ENCODE measurements at regions not wholly inside any gene's neighbourhood (a gene's known extent, or its start where the extent isn't known, plus 50 kb on each side); places are given as distances from the start of the nearest gene placed in this dataset.

DNA sequence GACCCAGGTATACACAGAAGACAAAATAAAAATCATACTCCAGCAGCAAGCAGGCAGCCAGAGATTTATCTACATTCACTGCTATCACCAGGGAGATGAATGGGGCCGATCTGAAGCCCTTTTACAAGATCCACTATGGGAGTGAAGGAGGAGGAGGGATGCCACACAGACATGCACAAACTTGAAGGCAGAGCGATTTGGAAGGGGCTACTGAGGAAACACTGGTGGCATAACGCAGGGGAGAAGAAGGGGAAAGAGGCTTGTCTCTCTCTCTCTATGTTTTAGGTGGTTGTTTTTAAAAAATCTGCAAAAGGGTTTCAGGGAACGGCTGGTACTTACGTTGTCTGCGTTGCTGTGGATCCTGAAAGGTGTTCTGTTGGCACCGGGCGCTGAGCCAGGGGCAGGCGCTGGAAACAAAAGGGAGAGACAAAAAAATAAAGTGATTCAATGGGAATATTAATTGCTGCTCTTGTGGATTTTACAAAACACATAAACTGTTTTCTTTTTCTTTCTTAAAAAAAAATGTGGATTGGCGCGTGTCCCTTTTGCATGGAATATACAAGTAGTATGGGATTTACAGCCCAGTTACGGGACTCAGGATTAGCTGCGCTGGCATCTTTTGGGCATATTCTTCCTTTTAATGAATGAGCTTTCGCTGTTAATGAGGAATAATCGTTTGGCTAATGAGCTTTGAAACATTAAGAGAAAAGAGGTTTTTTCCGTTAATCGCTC, 255.3 kb upstream of the PMFBP1 start:
- FAIRE-seq (no peak), DNase-seq (ENCODE audit: low spot score in 2 of 2) (no peak)

DNA sequence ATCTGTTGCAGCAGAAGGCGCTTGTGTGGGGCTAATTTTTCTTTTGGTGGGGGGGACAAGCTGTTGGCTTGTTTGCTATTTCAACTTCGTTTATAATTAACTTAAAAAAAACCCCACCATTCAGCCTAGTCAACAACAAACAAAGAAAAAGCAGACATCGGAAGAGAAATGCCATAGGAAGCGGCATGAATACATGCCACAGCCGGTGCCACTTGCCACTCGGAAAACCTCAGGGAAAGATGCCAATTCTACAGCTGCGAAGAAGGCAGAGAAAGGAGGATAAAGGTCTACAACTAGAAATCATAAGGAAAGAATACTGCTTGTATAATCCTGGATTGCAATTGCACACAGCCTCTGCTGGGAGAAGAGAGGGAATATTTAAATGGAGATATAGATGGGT, 254.4 kb upstream of the PMFBP1 start:
- DNase-seq (ENCODE audit: low spot score in 2 of 2): no peak
- FAIRE-seq: no peak

DNA sequence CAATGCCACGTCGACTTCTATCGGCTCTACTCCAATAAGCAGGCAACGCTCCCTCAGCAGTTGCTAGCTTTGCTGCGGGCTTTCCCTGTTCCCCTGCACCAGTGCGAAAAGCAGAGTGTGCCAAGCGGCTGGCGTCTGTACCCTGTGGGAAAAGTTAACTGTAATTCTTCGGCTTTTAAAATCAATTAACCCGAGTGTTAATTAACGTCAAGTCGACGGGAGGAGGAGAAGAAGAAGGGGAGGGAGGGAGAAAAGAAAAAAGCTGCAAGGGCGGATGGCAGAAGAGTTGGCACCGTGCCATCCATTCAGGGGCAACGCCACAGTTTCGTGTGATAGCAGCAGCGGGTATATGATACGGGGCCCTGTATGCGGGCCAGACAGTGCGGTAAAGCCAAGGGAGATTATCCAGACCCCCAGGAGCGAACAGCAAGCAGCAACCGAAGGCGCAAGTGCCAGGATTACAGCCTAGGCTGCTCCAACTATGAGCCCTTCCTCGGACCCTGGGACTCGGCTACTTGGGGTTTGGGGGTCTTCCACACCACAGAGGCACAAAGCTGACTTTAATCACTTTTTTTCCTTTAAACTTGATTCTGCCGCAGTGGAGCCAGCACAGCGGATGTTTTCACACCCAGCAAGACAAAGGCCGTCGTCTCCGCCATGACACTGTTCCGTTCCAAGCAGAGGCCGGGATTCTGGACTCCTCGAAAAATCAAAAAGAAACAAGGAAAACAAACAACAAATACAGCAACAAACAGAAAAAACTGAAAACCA, 253.8 kb upstream of the PMFBP1 start:
- DNase-seq (ENCODE audit: low spot score in 2 of 2) (no peak), FAIRE-seq (no peak)

DNA sequence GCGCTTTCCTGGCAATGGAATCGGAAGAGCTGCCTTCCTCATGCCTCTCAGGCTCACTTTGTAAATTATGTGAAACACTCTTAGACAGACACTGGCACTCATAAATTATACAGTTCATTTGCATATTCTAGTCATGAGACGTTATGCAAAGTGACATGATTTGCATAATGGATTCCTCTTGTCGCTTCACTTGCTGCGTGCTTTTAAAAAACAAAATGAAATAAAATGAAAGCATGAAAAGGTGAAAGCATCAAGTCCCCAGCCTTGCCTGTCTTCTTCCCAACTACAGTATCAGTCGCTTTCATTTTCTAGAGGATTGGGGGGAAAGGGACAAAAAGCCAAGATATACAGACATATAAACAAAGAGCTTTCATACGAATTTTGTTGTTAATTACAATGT, 252.8 kb upstream of the PMFBP1 start:
- FAIRE-seq: no peak

DNA sequence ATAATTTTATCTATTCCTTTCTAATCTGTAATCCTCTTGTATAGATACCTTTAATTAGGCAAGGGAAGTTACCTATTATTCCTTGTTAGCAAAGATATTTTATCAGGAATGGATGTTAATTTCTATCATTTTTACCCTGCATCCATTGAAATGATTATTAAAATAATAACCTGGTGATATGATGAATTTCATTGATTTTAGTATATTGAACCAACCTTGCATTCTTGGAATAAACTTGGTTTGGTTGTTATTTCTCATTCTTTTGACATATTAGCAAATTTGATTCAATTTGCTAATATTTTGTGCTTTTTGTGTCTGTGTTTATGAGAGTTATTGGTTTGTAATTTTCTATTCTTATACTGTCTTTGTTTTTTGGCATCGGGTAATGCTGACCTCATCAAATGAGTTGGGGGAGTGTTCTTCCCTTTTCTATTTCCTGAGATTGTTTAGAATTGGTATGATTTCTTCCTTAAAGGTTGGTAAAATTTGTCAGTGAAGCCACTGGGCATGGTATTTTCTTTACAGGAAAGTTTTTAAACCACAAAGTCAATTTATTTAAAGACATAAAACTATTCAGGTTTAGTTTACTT, 250.4 kb upstream of the PMFBP1 start:
- DNase-seq (ENCODE audit: low spot score in 2 of 2) (no peak), FAIRE-seq (no peak)

More for the DNA sequence above, 252.8 kb upstream of the PMFBP1 start:
- no peak for DNase-seq (ENCODE audit: low spot score in 2 of 2)

DNA sequence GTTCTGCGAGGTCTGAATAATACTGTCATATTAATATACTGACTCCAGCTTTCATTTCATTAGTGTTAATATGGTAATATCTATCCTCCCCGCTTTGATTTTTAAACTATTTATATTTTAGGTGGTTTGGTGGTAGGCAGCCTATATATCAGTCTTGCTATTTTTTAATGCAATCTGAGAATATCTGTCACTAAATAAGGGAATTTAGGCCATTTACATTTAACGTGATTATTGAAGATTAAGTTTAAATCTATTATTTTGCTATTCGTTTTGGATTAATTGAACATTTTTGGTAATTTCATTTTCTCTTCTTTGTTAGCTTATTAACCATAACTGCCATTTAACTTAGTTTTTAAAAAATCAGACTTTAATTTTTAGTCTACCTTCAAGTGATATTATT, 247.7 kb upstream of the PMFBP1 start:
- no peak for FAIRE-seq
- no peak for DNase-seq (ENCODE audit: low spot score in 2 of 2)

DNA sequence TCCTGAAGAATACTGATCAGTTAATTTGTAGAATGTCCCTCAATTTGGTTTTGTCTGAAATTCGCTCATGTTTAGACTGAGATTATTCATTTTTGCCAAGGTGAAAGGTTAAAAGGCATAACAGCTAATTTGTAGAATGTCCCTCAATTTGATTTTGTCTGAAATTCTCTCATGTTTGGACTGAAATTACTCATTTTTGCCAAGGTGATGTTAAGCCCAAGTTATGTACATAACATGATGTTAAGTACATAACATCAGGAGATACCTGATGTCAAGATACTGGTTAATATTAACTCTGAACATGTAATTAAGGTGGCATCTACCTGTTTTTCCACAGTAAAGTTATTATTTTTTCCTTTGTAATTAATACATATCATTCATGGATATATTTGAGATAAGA, 243.4 kb upstream of the PMFBP1 start:
- no peak for FAIRE-seq
- DNase-seq (ENCODE audit: low spot score in 2 of 2): no peak

DNA sequence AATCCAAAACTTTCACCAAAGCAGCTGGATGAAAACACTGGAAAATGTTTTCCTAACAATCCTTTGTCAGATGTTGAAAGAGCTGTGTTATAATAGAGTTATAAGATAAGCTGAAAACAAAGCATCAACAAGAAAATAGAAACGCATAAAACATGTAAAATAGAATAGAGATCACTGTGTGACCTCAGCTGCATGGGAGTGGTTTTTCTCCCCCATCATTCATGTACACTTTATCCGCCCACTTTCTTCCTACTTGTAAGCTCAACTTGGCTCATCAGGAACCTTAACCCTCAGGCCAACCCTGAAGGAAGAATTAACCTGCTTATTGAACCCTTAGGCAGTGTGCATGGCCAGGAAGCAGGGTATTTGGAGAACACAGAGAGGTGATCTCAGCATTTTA, 238.5 kb upstream of the PMFBP1 start:
- DNase-seq (ENCODE audit: low spot score in 2 of 2) (no peak), FAIRE-seq (no peak)

DNA sequence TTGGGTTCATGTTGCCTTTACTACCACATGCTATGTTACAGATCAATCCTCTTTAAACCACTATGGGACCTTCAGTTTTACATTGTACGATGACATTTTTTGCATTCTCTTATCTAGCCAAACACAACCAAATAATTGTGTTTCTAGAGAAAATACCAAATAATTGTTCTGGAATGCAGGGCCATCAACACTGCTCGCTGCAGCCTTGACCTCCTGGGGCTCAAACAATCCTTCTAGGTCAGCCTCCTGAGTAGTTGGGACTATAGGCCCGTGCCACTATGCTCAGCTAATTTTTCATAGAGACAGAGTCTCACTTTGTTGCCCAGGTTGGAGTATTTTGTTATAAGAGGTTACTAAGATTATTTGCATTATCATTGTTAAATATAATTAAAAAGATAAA, 237.5 kb upstream of the PMFBP1 start:
- DNase-seq (ENCODE audit: low spot score in 2 of 2): no peak
- FAIRE-seq: no peak

DNA sequence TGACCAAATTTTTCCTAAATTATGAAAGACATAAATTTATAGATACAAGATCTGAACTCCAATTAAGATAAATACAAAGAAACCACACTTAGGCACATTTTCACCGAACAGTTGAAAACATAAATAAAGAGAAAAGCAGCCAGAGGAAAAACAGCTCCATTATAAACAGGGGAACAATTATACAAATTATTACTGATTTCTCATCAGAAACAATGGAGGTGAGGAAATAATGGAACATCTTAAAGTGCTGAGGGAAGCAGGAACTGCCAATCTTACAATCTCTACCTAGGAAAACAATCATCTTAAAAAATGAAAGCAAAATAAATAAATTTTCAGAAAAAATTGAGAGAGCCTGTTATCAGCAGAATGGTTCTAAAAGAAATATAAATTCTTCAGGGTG, 234.4 kb upstream of the PMFBP1 start:
- DNase-seq (ENCODE audit: low spot score in 2 of 2) (no peak), FAIRE-seq (no peak)

DNA sequence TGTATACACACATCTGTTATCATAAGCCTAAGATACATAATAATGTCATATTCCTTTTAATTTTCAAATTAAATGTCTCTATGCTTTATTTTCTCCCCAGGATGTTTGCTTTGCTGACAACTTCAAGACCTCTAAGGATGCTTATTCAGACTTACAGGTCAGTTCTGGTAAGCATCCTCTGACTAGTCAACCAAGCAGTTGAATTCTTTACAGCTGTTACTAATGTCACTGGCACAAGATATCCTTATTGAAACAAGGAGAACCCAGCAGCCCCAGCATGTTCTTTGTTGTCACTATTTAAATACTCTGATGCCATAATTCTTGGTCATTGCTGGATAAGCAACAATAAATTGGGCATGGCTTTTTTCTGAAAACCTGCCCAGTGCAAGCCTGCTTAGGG, 232.3 kb upstream of the PMFBP1 start:
- no peak for FAIRE-seq
- no peak for DNase-seq (ENCODE audit: low spot score in 2 of 2)

DNA sequence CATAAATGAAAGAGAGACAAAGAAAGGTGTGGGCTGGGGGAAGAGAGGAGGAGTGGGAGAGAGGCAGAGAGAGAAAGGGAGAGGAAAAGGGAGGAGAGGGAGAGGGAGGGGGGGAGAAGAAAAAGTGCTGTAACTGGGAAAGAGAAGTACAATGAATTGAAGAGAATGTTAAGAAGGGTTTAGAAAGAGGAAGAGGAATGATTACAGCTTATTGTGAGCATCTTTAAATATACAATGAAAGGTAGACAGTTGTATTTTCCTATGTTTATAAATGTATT, 229.1 kb upstream of the PMFBP1 start:
- FAIRE-seq (no peak), DNase-seq (ENCODE audit: low spot score in 2 of 2) (no peak)

DNA sequence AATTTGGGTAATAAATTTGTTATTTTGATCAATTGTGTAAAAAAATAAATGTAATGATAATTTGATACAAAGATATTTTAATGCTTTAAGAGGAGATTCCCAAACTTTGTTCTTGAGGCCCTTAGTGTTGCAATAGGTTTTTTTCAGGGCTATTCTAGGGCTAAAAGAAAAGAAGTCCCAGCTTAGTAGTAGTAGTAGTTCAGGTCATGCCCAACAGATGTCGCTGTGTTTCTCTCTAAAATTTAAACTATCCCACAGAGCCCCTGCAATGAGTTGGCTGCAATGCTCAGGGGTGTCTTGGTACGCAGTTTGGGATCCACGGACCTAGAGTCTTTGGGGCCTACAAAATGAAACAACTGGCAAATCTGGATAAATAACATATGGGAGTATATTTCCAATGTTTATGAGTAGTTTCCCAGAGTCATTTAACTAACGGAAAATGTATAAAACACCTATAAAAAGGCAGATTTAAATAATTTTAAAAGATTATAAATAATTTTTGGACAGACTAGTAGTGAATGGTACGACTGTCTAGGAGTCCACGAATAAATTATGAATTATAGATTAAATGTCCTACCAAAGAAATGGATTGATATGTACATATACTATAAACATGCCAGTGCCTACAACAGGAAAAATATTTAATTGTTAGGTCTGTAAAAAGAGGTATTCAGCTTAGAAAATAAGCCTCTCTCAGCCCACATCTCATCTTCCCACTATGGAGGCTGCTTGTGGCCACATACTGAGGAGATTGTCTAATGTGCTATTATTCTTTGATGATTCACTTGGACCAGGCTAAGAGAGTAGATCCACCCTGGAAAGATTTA, 228.5 kb upstream of the PMFBP1 start:
- DNase-seq (ENCODE audit: low spot score in 2 of 2) (peak in 1 of 2 donors; percentile 39), FAIRE-seq (peak; percentile 95)

DNA sequence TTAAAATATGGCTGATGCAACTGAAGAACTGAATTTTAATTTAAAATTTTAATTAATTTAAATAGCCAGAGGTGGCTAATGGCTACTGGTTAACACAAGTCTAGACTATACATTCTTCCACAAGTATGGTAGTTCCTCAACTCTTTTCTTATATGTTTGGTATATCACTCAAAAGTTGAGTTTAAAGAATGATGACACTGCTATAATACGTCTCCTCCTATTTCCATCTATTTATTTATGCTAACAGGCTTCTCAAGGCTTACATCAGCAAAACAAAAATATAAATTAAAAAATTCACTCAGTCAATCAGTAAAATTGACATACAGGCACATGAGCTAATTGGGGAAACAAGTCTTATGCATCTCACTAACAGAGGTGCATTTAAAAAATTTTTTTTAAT, 227.9 kb upstream of the PMFBP1 start:
- no peak for FAIRE-seq

DNA sequence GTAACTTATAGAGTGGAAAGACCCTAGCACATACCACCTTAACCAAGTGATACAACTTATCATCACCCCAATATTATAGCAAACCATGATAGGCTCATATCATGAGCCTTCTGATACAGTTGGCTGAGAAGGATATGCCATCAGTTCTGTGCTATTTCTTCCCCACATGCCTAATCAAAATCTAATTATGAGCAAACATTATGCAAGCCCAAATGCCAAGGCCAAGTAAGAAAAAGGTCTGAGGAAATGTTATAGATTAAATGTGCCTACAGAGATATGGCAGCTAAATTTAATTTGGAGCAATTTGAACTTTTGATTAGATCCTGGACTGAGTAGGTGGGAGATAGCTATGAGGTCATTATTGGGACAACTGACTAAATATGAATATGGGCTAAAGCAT, 225.9 kb upstream of the PMFBP1 start:
- DNase-seq (ENCODE audit: low spot score in 2 of 2) (no peak), FAIRE-seq (no peak)

More for the DNA sequence above, 227.9 kb upstream of the PMFBP1 start:
- DNase-seq (ENCODE audit: low spot score in 2 of 2): no peak

DNA sequence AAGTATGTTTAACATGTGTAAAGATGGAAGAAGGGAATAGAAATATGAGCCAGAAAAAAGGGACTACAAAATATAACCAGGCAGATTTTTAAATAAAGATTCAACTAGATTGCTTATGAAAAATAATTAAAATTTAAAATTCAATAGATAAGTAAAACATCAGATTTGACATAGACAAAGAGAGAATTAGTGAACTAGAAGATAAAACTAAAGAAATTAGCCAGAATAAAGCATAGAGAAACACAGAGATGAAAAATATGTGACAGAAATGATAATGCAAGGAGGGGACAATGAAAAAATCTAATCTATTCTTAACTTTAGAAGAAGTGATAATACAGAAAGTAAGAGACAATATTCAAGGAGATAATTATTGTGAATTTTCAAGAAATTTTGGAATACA, 222.6 kb upstream of the PMFBP1 start:
- FAIRE-seq (no peak), DNase-seq (ENCODE audit: low spot score in 2 of 2) (no peak)

DNA sequence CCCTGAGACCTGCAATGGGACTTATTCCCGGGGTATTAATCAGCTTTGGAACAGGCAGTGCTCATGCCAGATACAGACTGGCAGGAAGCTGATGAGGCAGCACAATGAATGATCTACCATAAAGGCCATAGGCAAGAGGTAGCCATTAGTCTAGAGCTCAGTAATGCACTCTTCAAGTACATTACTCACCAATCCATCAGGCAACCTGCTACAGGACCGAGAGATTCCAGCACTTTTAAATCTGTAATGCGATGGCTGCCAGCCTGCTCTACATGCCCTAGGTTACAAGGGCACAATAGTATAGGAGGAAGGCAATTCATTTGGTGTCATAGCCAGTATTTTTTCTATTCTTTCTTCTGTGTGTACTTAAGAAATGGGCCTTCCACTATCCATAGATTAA, 217.8 kb upstream of the PMFBP1 start:
- no peak for DNase-seq (ENCODE audit: low spot score in 2 of 2)
- no peak for FAIRE-seq

DNA sequence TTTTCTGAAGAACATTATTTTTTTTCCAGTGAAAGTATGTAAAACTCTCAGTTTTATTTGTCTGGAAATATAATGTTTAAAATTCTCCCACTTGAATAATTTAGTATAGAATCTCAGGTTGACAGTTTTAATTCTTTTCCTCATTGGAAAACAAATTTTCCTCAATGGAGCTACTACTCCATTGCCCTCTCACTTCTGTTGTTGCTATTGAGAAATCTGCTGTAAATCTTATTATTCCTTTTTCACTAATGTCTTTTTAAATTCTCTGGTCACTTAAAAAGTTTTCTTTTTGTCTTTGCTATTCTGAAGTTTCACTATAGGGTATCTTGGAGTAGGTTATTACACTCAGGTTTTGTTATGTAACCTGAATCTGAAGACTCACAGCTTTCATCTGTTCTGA, 216.1 kb upstream of the PMFBP1 start:
- no peak for DNase-seq (ENCODE audit: low spot score in 2 of 2)
- FAIRE-seq: no peak

DNA sequence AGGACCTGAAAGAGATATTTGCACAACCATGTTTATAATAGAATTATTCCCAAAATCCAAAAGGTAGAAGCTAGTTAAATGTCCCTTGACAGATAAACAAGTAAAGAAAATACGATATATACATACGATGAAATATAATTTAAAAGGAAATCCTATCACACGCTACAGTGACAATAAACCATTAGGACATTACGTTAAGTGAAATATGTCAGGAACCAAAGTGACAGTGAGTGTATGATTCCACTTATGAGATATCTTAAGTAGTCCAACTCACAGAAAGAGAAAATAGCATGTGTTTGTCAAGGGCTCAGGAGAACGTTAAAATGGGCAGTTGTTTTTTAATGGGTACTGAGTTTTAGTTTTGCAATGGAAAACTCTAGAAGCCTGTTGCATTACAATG, 212.7 kb upstream of the PMFBP1 start:
- FAIRE-seq (no peak), DNase-seq (ENCODE audit: low spot score in 2 of 2) (no peak)

DNA sequence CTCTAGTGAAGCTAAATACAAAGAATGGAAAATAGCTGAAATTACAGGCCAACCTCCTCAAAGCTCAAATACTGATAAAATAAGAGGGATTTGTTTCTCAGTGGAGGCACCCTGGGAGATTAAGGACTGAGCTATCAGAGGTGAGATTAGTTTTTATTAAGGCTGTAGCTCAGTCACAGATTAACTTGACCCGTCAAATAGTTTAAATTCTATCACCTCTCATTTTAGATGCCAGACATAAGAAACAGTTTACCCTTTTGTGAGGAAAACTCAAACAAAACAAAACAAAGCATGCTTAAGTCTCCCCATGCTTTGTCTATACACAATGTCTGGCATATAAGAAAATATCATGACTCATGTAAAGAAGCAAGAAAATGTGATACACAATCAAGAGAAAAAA, 208.3 kb upstream of the PMFBP1 start:
- FAIRE-seq (no peak), DNase-seq (ENCODE audit: low spot score in 2 of 2) (no peak)

DNA sequence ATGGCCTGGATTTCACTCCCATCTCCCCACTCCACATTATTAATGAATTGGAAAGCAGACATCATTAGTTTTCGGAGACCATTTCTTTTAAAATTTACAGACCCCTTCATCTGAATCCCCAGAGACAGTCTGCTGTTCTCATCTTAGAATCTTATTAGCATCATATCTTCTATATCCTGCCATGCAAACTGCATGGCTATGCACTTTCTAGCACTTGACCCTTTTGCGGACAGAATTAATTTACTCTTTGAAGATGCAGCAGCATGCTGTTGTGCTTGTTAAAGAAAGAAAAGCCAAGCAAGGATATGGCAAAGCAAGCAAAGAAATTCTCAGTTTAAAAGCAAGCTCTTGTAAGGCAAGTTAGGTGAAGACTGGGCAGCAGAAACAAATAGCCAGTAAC, 201.2 kb upstream of the PMFBP1 start:
- no peak for DNase-seq (ENCODE audit: low spot score in 2 of 2)

More for the DNA sequence above, 201.2 kb upstream of the PMFBP1 start:
- FAIRE-seq: no peak

Data from frontal cortex (tissue), 3 donors.